ENCODE measurements at regions not wholly inside any gene's neighbourhood (a gene's known extent, or its start where the extent isn't known, plus 50 kb on each side); places are given as distances from the start of the nearest gene placed in this dataset.
"Not testable (repeated sequence)": the region's sequence is repeated elsewhere in the genome, so short reads cannot be mapped to it uniquely, and the experiment has no call there.

DNA sequence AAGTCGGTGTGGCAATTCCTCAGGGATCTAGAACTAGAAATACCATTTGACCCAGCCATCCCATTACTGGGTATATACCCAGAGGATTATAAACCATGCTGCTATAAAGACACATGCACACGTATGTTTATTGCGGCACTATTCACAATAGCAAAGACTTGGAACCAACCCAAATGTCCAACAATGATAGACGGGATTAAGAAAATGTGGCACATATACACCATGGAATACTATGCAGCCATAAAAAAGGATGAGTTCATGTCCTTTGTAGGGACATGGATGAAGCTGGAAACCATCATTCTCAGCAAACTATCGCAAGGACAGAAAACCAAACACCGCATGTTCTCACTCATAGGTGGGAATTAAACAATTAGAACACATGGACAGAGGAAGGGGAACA lies 80.6 kb upstream of the ST3GAL5 start:
- H3K36me3 ChIP-seq; H3K4me1 ChIP-seq; H3K27ac ChIP-seq; DNase-seq (ENCODE audit: low spot score in 2 of 2); H3K4me3 ChIP-seq; H3K9me3 ChIP-seq; H3K27me3 ChIP-seq: not testable (repeated sequence)
- WGBS, 2 donors, result 92 to 100% methylated on average over 5 of the region's 6 CpGs

GRCh38 chr2:85965770-85966169 lies 77.0 kb upstream of the ST3GAL5 start:
- not testable (repeated sequence) for H3K4me3 ChIP-seq; H3K27ac ChIP-seq; DNase-seq (ENCODE audit: low spot score in 2 of 2); H3K9me3 ChIP-seq; H3K27me3 ChIP-seq; H3K4me1 ChIP-seq; H3K36me3 ChIP-seq
- 81 to 89% methylated on average over 2 of the region's 2 CpGs for WGBS, 2 donors

DNA sequence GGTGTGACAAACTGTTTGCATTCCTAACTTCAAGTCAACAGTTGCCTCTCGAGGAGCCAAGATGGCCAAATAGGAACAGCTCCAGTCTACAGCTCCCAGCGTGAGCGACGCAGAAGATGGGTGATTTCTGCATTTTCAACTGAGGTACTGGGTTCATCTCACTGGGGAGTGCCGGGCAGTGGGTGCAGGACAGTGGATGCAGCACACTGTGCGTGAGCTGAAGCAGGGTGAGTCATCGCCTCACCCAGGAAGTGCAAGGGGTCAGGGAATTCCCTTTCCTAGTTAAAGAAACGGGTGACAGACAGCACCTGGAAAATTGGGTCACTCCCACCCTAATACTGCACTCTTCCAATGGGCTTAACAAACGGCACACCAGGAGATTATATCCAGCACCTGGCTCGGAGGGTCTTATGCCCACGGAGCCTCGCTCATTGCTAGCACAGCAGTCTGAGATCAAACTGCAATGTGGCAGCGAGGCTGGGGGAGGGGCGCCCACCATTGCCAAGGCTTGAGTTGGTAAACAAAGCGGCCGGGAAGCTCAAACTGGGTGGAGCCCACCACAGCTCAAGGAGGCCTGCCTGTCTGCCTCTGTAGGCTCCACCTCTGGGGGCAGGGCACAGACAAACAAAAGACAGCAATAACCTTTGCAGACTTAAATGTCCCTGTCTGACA lies 75.1 kb upstream of the ST3GAL5 start:
- H3K9me3 ChIP-seq; H3K27me3 ChIP-seq; H3K4me1 ChIP-seq; DNase-seq (ENCODE audit: low spot score in 2 of 2); H3K4me3 ChIP-seq; H3K36me3 ChIP-seq; H3K27ac ChIP-seq: not testable (repeated sequence)
- 88% methylated on average over 15 to 16 of the region's 16 CpGs for WGBS, 2 donors

GRCh38 chr2:85963068-85963467 lies 74.3 kb upstream of the ST3GAL5 start:
- TF ChIP-seq, protein P1, sequence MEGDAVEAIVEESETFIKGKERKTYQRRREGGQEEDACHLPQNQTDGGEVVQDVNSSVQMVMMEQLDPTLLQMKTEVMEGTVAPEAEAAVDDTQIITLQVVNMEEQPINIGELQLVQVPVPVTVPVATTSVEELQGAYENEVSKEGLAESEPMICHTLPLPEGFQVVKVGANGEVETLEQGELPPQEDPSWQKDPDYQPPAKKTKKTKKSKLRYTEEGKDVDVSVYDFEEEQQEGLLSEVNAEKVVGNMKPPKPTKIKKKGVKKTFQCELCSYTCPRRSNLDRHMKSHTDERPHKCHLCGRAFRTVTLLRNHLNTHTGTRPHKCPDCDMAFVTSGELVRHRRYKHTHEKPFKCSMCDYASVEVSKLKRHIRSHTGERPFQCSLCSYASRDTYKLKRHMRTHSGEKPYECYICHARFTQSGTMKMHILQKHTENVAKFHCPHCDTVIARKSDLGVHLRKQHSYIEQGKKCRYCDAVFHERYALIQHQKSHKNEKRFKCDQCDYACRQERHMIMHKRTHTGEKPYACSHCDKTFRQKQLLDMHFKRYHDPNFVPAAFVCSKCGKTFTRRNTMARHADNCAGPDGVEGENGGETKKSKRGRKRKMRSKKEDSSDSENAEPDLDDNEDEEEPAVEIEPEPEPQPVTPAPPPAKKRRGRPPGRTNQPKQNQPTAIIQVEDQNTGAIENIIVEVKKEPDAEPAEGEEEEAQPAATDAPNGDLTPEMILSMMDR (IDR thresholded peaks at IDR 0.05), result no peak
- no peak for TF ChIP-seq POLR2A (IDR thresholded peaks at IDR 0.05)
- no peak for TF ChIP-seq EP300 (IDR thresholded peaks at IDR 0.05)
- H3K27ac ChIP-seq, result no peak overlapping the region

GRCh38 chr2:85961754-85962153 lies 73.0 kb upstream of the ST3GAL5 start:
- no peak for TF ChIP-seq EP300 (IDR thresholded peaks at IDR 0.05)
- no peak for TF ChIP-seq POLR2A (IDR thresholded peaks at IDR 0.05)
- TF ChIP-seq, protein P1 (IDR thresholded peaks at IDR 0.05), result no peak
- no peak for DNase-seq (ENCODE audit: low spot score in 2 of 2)
- H3K36me3 ChIP-seq, result no peaks in the 10 kb centered on the region
- no peaks in the 10 kb centered on the region for H3K27me3 ChIP-seq
- H3K4me3 ChIP-seq, result no peak overlapping the region
- no peak overlapping the region for H3K27ac ChIP-seq
- H3K9me3 ChIP-seq, result peaks cover 0 to 7% (median 0%) of the 10 kb centered on the region in 4 donors
- no peaks in the 10 kb centered on the region for H3K4me1 ChIP-seq
- 100% methylated on average over 1 of the region's 2 CpGs for WGBS, 2 donors

More at GRCh38 chr2:85963068-85963467, 74.3 kb upstream of the ST3GAL5 start:
- no peaks in the 10 kb centered on the region for H3K4me1 ChIP-seq
- no peak for DNase-seq (ENCODE audit: low spot score in 2 of 2)
- H3K27me3 ChIP-seq, result no peaks in the 10 kb centered on the region
- no peak overlapping the region for H3K4me3 ChIP-seq
- H3K9me3 ChIP-seq, result peaks cover 0 to 7% (median 0%) of the 10 kb centered on the region in 4 donors
- H3K36me3 ChIP-seq, result no peaks in the 10 kb centered on the region
- WGBS, 2 donors, result 90 to 93% methylated on average over 4 of the region's 4 CpGs

DNA sequence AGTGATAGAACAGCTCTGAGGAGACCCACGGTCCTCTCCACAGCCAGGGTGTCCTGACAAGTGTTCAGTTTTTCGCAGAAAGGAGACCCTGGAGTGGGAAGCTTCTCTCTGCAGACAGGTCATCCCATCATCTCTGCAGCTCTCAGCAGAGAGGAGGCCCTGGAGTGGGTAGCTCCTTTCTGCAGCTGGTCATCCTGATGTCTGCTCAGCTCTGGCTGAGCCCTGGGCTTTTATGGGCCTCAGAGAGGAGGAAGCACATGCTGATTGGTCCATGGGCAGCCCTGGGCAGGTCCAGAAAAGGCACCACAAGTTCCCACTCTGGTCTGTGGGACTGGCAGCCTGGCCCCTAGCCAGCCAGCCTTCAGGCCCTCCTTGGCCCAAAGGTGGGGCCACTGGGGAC lies 72.3 kb upstream of the ST3GAL5 start:
- no peaks in the 10 kb centered on the region for H3K27me3 ChIP-seq
- 90 to 93% methylated on average over 2 of the region's 2 CpGs for whole genome bisulfite sequencing, 2 donors

More for the DNA sequence above, 72.3 kb upstream of the ST3GAL5 start:
- no peaks in the 10 kb centered on the region for H3K36me3 ChIP-seq
- H3K9me3 ChIP-seq, result peaks cover 0 to 7% (median 0%) of the 10 kb centered on the region in 4 donors
- TF ChIP-seq, protein P1 (IDR thresholded peaks at IDR 0.05), result no peak
- no peak overlapping the region for H3K4me3 ChIP-seq
- DNase-seq (ENCODE audit: low spot score in 2 of 2), result no peak
- H3K4me1 ChIP-seq, result no peaks in the 10 kb centered on the region
- no peak overlapping the region for H3K27ac ChIP-seq

Measured in tibial nerve (tissue), 4 donors.